Esophagus muscularis mucosa (tissue), 4 donors: ENCODE measurements at regions not wholly inside any gene's neighbourhood (a gene's known extent, or its start where the extent isn't known, plus 50 kb on each side); places are given as distances from the start of the nearest gene placed in this dataset.

Experiments used
- DNase-seq: peaks from one replicate; pipeline ENCODE4 v3.0.0-alpha.2; 2017; ENCODE audit errors: extremely low spot score
- H3K27ac ChIP-seq, 4 donors: fragments of 200-600 bp; sonication (generic); replicated peaks in 1 of 4; 1 replicate in 3 of 4; 2 replicates in 1 of 4; pipeline ENCODE4 v1.5.1; 2016 to 2019; ENCODE audit warnings: mild to moderate bottlenecking in 1 of 4
- H3K27me3 ChIP-seq, 4 donors: fragments of 200-600 bp; sonication (generic); one replicate each; pipeline versions ENCODE4 v1.5.1 to v1.6.0; 2016 to 2019
- H3K36me3 ChIP-seq, 4 donors: fragments of 200-600 bp; sonication (generic); one replicate each; pipeline ENCODE4 v1.5.1; 2016 to 2019
- H3K4me1 ChIP-seq, 4 donors: fragments of 200-600 bp; sonication (generic); one replicate each; pipeline ENCODE4 v1.5.1; 2016 to 2019
- H3K4me3 ChIP-seq, 4 donors: fragments of 200-600 bp; sonication (generic); 1 replicate in 2 of 4; 2 replicates in 2 of 4; pipeline ENCODE4 v1.5.1; 2016 to 2019; ENCODE audit warnings: mild to moderate bottlenecking in 4 of 4, moderate library complexity in 1 of 4
- H3K9me3 ChIP-seq, 4 donors: fragments of 200-600 bp; sonication (generic); 1 replicate in 3 of 4; 2 replicates in 1 of 4; pipeline ENCODE4 v1.5.1; 2016 to 2019
- CTCF ChIP-seq, 3 experiments: fragments of 200-600 bp in 2 of 3; fragments of 450-650 bp in 1 of 3; sonication (generic) in 2 of 3; IDR thresholded peaks; one replicate each; pipeline ENCODE4 v1.5.1; 2017 to 2019; ENCODE audit warnings: antibody characterized with exemption in 3 of 3, mild to moderate bottlenecking in 2 of 3, moderate library complexity in 1 of 3
- EP300 ChIP-seq: sonication (generic); formaldehyde crosslinking; IDR thresholded peaks from one replicate; pipeline ENCODE4 v1.6.1; 2017; ENCODE audit warnings: antibody characterized with exemption
- POLR2A ChIP-seq: fragments of 450-650 bp; IDR thresholded peaks from one replicate; pipeline ENCODE4 v1.6.1; 2017; ENCODE audit warnings: antibody characterized with exemption, moderate library complexity, mild to moderate bottlenecking, low read depth
- POLR2AphosphoS5 ChIP-seq, 2 donors: sonication (generic); formaldehyde crosslinking; IDR thresholded peaks; one replicate each; pipeline ENCODE4 v1.6.1; 2017; ENCODE audit warnings: antibody characterized with exemption in 2 of 2
- WGBS: methylation state at CpG from one replicate; pipeline ENCODE4 v1.1.5; 2018; 5-methylcytosine and 5-hydroxymethylcytosine counted together
- intact Hi-C: fragments of 100-400 bp; cut with DNase I; formaldehyde crosslinking; loops from one replicate; pipeline ENCODE4 v1.15.1; 2023

GRCh38 chr16:50984688-50985087 is 166.4 kb downstream of the SALL1 start:
- 60% methylated on average over 6 of the region's 6 CpGs for WGBS
- peaks cover 0 to 12% (median 10%) of the 10 kb centered on the region in 4 donors for H3K9me3 ChIP-seq
- intact Hi-C loops: no loop called here
- H3K36me3 ChIP-seq: no peaks in the 10 kb centered on the region
- H3K27ac ChIP-seq: no peak overlapping the region
- H3K4me1 ChIP-seq: no peaks in the 10 kb centered on the region
- H3K27me3 ChIP-seq: peaks cover 0 to 3% (median 0%) of the 10 kb centered on the region in 4 donors
- DNase-seq: no peak
- TF ChIP-seq EP300 (no peak), CTCF (IDR thresholded peaks at IDR 0.05) (no peak), POLR2AphosphoS5 (IDR thresholded peaks at IDR 0.05) (no peak), POLR2A (no peak)
- H3K4me3 ChIP-seq: no peak overlapping the region

- no peak for TF ChIP-seq CTCF (IDR thresholded peaks at IDR 0.05)
- no peak for TF ChIP-seq POLR2A
- TF ChIP-seq POLR2AphosphoS5 (IDR thresholded peaks at IDR 0.05): no peak
- TF ChIP-seq EP300: no peak
- Histone ChIP-seq H3K4me1 (no peaks in the 10 kb centered on the region), H3K27ac (no peak overlapping the region), H3K9me3 (peaks cover 0 to 12% (median 10%) of the 10 kb centered on the region in 4 donors), H3K4me3 (no peak overlapping the region), H3K27me3 (peaks cover 0 to 3% (median 0%) of the 10 kb centered on the region in 4 donors), H3K36me3 (no peaks in the 10 kb centered on the region)
- intact Hi-C loops: no loop called here
- no peak for DNase-seq
These were observed 168.3 kb downstream of the SALL1 start for GRCh38 chr16:50982808-50983207.

DNA sequence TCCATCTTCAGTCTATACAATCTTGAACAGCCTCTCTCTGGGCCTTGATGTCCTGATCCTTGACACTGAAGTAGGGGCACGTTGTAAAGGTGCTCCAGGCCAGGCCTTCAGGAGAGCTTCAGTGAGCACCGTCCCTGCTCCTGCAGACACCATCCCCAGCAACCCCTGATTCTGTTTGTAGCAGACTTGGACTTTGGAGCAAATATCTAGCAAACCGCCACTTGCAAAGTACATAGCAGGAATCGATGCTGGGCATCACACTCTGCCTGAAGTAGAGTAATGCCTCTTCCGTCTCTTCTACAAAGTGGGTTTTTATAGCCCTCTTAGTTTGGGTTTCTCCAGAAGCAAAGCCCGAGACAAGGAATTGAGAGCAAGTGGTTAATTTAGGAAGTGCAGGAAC is 169.1 kb downstream of the SALL1 start:
- intact Hi-C loops: no loop called here
- 79% methylated on average over 6 of the region's 6 CpGs for WGBS
- no peak for TF ChIP-seq CTCF (IDR thresholded peaks at IDR 0.05)
- TF ChIP-seq POLR2A: no peak
- no peak for TF ChIP-seq POLR2AphosphoS5 (IDR thresholded peaks at IDR 0.05)
- TF ChIP-seq EP300: no peak
- Histone ChIP-seq H3K27ac (no peak overlapping the region), H3K27me3 (peaks cover 0 to 11% (median 0%) of the 10 kb centered on the region in 4 donors), H3K4me3 (no peak overlapping the region), H3K36me3 (no peaks in the 10 kb centered on the region), H3K9me3 (peaks cover 0 to 12% (median 10%) of the 10 kb centered on the region in 4 donors), H3K4me1 (no peaks in the 10 kb centered on the region)
- DNase-seq: no peak

- 69% methylated on average over 3 of the region's 3 CpGs for WGBS
These were observed 170.4 kb downstream of the SALL1 start for GRCh38 chr16:50980666-50981065.

More at GRCh38 chr16:50980666-50981065, 170.4 kb downstream of the SALL1 start:
- TF ChIP-seq POLR2A (no peak), CTCF (IDR thresholded peaks at IDR 0.05) (no peak), POLR2AphosphoS5 (IDR thresholded peaks at IDR 0.05) (no peak)
- Histone ChIP-seq H3K9me3 (peaks cover 0 to 12% (median 5%) of the 10 kb centered on the region in 4 donors), H3K36me3 (no peaks in the 10 kb centered on the region), H3K4me3 (no peak overlapping the region), H3K27ac (no peak overlapping the region), H3K4me1 (no peaks in the 10 kb centered on the region), H3K27me3 (peaks cover 0 to 21% (median 0%) of the 10 kb centered on the region in 4 donors)
- DNase-seq: no peak
- intact Hi-C loops: no loop called here
